B cell (primary cell): ENCODE measurements at regions not wholly inside any gene's neighbourhood (a gene's known extent, or its start where the extent isn't known, plus 50 kb on each side); places are given as distances from the start of the nearest gene placed in this dataset.

Experiments
- ATAC-seq: fragments of 200-7000 bp; cut with Tn5 transposase; one replicate; pipeline ENCODE4 v1.10.0; 2021; ENCODE audit warnings: low read depth, mild to moderate bottlenecking, moderate number of reproducible peaks, moderate library complexity
- CTCF ChIA-PET: fragments of 350-600 bp; sonication (Branson Sonifier 250); formaldehyde crosslinking; loops from one replicate; lab custom pipeline; 2021; ENCODE audit warnings: antibody characterized with exemption, inconsistent platforms; lab: Charles Lee
- POLR2A ChIA-PET: fragments of 350-600 bp; sonication (Branson Sonifier 250); formaldehyde crosslinking; loops from one replicate; lab custom pipeline; 2021; ENCODE audit warnings: antibody characterized with exemption; lab: Charles Lee
- DNase-seq: peaks from one replicate; pipeline ENCODE4 v3.0.0; 2013
- H2AFZ ChIP-seq: 2 replicates; pipeline ENCODE4 v1.6.1; 2012; ENCODE audit warnings: mild to moderate bottlenecking, low read depth, low read length; ENCODE audit not compliant: insufficient read depth, poor library complexity, severe bottlenecking
- H3K27ac ChIP-seq, 2 donors: 1 replicate in 1 of 2; 2 replicates in 1 of 2; pipeline ENCODE4 v1.5.1; 2012 to 2013; ENCODE audit warnings: low read length in 2 of 2, mild to moderate bottlenecking in 2 of 2, moderate library complexity in 1 of 2
- H3K27me3 ChIP-seq, 4 experiments: fragments of 200-600 bp in 1 of 4; sonication (generic) in 1 of 4; replicated peaks in 1 of 4; 1 replicate in 2 of 4; 2 replicates in 2 of 4; pipeline versions ENCODE4 v1.6.1 to v1.7.0; 2013 to 2016; ENCODE audit warnings: low read length in 3 of 4, mild to moderate bottlenecking in 2 of 4, mixed read lengths in 1 of 4, moderate library complexity in 1 of 4; ENCODE audit not compliant: insufficient read depth in 4 of 4, control insufficient read depth in 3 of 4; ENCODE audit errors: control extremely low read depth in 1 of 4
- H3K36me3 ChIP-seq, 2 experiments: replicated peaks in 1 of 2; 1 replicate in 1 of 2; 2 replicates in 1 of 2; pipeline versions ENCODE4 v1.6.1 to v1.7.1; 2013; ENCODE audit warnings: low read length in 1 of 2; ENCODE audit not compliant: insufficient read depth in 2 of 2, control insufficient read depth in 1 of 2; ENCODE audit errors: control extremely low read depth in 1 of 2, extremely low read depth in 1 of 2
- H3K4me1 ChIP-seq, 2 donors: fragments of 200-600 bp in 1 of 2; sonication (generic) in 1 of 2; 1 replicate in 1 of 2; 2 replicates in 1 of 2; pipeline versions ENCODE4 v1.5.1 to v1.6.1; 2013 to 2017; ENCODE audit warnings: low read length in 2 of 2; ENCODE audit not compliant: control insufficient read depth in 2 of 2, insufficient read depth in 2 of 2
- H3K4me2 ChIP-seq: replicated peaks from 2 replicates; pipeline ENCODE3; 2012; ENCODE audit warnings: mild to moderate bottlenecking, low read depth, low read length; ENCODE audit not compliant: poor library complexity, severe bottlenecking
- H3K4me3 ChIP-seq, 5 experiments: fragments of 200-600 bp in 1 of 5; sonication (generic) in 1 of 5; 1 replicate in 3 of 5; 2 replicates in 2 of 5; pipeline versions ENCODE4 v1.5.1 to v1.7.0; 2011 to 2016; ENCODE audit warnings: low read length in 4 of 5, mild to moderate bottlenecking in 4 of 5, low read depth in 2 of 5, control low read depth in 1 of 5, moderate library complexity in 1 of 5; ENCODE audit not compliant: insufficient read depth in 1 of 5; ENCODE audit errors: control extremely low read depth in 1 of 5, extremely low read depth in 1 of 5
- H3K79me2 ChIP-seq: fragments of 200-600 bp; sonication (generic); one replicate; pipeline ENCODE4 v1.6.0; 2016; ENCODE audit warnings: low read length; ENCODE audit not compliant: control insufficient read depth, insufficient read depth
- H3K9ac ChIP-seq: fragments of 200-600 bp; sonication (generic); 2 replicates; pipeline ENCODE4 v1.6.1; 2017; ENCODE audit warnings: mild to moderate bottlenecking, low read length, moderate library complexity
- H3K9me3 ChIP-seq, 3 donors: one replicate each; pipeline versions ENCODE4 v1.6.1 to v1.7.1; 2013; ENCODE audit warnings: low read length in 2 of 3; ENCODE audit not compliant: control insufficient read depth in 2 of 3, insufficient read depth in 1 of 3; ENCODE audit errors: control extremely low read depth in 1 of 3
- H4K20me1 ChIP-seq: 2 replicates; pipeline ENCODE4 v1.6.0; 2012; ENCODE audit warnings: mild to moderate bottlenecking, low read length; ENCODE audit not compliant: insufficient read depth, control insufficient read depth, poor library complexity, severe bottlenecking
- H3K27ac Mint-ChIP-seq: one replicate; pipeline ENCODE4 v1.8.0; 2021; ENCODE audit warnings: mixed read lengths
- H3K27me3 Mint-ChIP-seq: one replicate; pipeline ENCODE4 v1.8.0; 2021; ENCODE audit warnings: mixed read lengths
- H3K4me1 Mint-ChIP-seq: one replicate; pipeline ENCODE4 v1.8.0; 2021; ENCODE audit warnings: mixed read lengths
- H3K4me3 Mint-ChIP-seq: one replicate; pipeline ENCODE4 v1.8.0; 2021; ENCODE audit warnings: mixed read lengths
- H3K9me3 Mint-ChIP-seq: one replicate; pipeline ENCODE4 v1.8.0; 2022; ENCODE audit warnings: mixed read lengths; ENCODE audit not compliant: insufficient read depth
- CTCF ChIP-seq: fragments of 200-600 bp; IDR thresholded peaks from one replicate; pipeline ENCODE4 v1.8.0; 2022; ENCODE audit warnings: antibody characterized with exemption, mild to moderate bottlenecking
- EZH2 ChIP-seq: IDR thresholded peaks from 2 replicates; pipeline ENCODE4 v1.6.1; 2012; ENCODE audit warnings: borderline replicate concordance, low read depth, mild to moderate bottlenecking, moderate library complexity, low read length; ENCODE audit not compliant: insufficient read depth, poor library complexity, severe bottlenecking
- WGBS: methylation state at CpG from one replicate; pipeline ENCODE4 v1.1.5; 2013; ENCODE audit warnings: missing lambda C conversion rate; ENCODE audit not compliant: insufficient coverage; 5-methylcytosine and 5-hydroxymethylcytosine counted together
- intact Hi-C: fragments of 100-400 bp; cut with micrococcal nuclease; formaldehyde crosslinking; loops from one replicate; pipeline ENCODE4 v1.10.0; 2022

GRCh38 chr13:26908126-26908525 lies 147.5 kb upstream of the GPR12 start:
- Histone ChIP-seq H3K9ac (no peak overlapping the region), H3K4me1 (no peaks in the 10 kb centered on the region), H3K9me3 (no peaks in the 10 kb centered on the region), H3K79me2 (no peaks in the 10 kb centered on the region), H3K27me3 (peaks cover 0 to 9% (median 3%) of the 10 kb centered on the region in 4 experiments), H4K20me1 (no peaks in the 10 kb centered on the region), H3K4me2 (no peak overlapping the region), H3K27ac (no peak overlapping the region), H2AFZ (no peak overlapping the region), H3K4me3 (no peak overlapping the region), H3K36me3 (no peaks in the 10 kb centered on the region)
- H3K4me1 Mint-ChIP-seq = no peaks in the 10 kb centered on the region
- peaks cover 31% of the 10 kb centered on the region for H3K27me3 Mint-ChIP-seq
- H3K4me3 Mint-ChIP-seq = no peak overlapping the region
- DNase-seq = no peak
- H3K9me3 Mint-ChIP-seq = no peaks in the 10 kb centered on the region
- no CpG with 5 or more reads among the region's 4 CpGs for WGBS
- no peak for TF ChIP-seq CTCF
- POLR2A ChIA-PET = no interaction called here
- intact Hi-C loops = no loop called here
- ATAC-seq = no peak
- no peak overlapping the region for H3K27ac Mint-ChIP-seq
- CTCF ChIA-PET = no interaction called here

GRCh38 chr13:26899202-26899601 lies 138.6 kb upstream of the GPR12 start:
- no peaks in the 10 kb centered on the region for H3K79me2 ChIP-seq
- ChIA-PET CTCF (no interaction called here), POLR2A (no interaction called here)
- no peaks in the 10 kb centered on the region for H3K9me3 Mint-ChIP-seq
- no peak overlapping the region for H3K4me3 Mint-ChIP-seq
- no peaks in the 10 kb centered on the region for H3K4me1 ChIP-seq
- H4K20me1 ChIP-seq = no peaks in the 10 kb centered on the region
- H3K27ac Mint-ChIP-seq = no peak overlapping the region
- H3K36me3 ChIP-seq = no peaks in the 10 kb centered on the region
- TF ChIP-seq CTCF (no peak), EZH2 (no peak)
- ATAC-seq (no peak), DNase-seq (no peak)
- no peaks in the 10 kb centered on the region for H3K4me1 Mint-ChIP-seq
- H3K27me3 Mint-ChIP-seq = peaks cover 39% of the 10 kb centered on the region
- no peak overlapping the region for H2AFZ ChIP-seq
- H3K27ac ChIP-seq = no peak overlapping the region
- no peak overlapping the region for H3K4me2 ChIP-seq
- H3K9me3 ChIP-seq = no peaks in the 10 kb centered on the region
- intact Hi-C loops = no loop called here
- H3K4me3 ChIP-seq = no peak overlapping the region
- WGBS = 96% methylated on average over 4 of the region's 5 CpGs
- H3K9ac ChIP-seq = no peak overlapping the region
- H3K27me3 ChIP-seq = peaks cover 0 to 8% (median 0%) of the 10 kb centered on the region in 4 experiments
